GM23338 (cell line): ENCODE measurements at regions not wholly inside any gene's neighbourhood (a gene's known extent, or its start where the extent isn't known, plus 50 kb on each side); places are given as distances from the start of the nearest gene placed in this dataset.

ENCODE experiments used
- ATAC-seq: fragments of 200-7000 bp; cut with Tn5 transposase; 3 replicates; pipeline ENCODE4 v1.9.1; 2020
- DNase-seq: peaks from one replicate; pipeline ENCODE4 v3.0.0-alpha.2; 2015; ENCODE audit warnings: low spot score
- H2AFZ ChIP-seq: fragments of 200-600 bp; sonication (generic); 2 replicates; pipeline ENCODE4 v1.8.0; 2016; ENCODE audit warnings: antibody characterized with exemption, mild to moderate bottlenecking, moderate library complexity
- H3F3A ChIP-seq: fragments of 200-600 bp; sonication (generic); replicated peaks from 2 replicates; pipeline ENCODE4 v1.8.0; 2017; ENCODE audit warnings: antibody characterized with exemption, mixed run types, low read depth
- H3K27ac ChIP-seq: fragments of 200-600 bp; sonication (generic); 2 replicates; pipeline ENCODE4 v1.6.1; 2016; ENCODE audit warnings: low read depth
- H3K27me3 ChIP-seq: fragments of 200-600 bp; sonication (generic); 2 replicates; pipeline ENCODE4 v1.8.0; 2016; ENCODE audit warnings: mild to moderate bottlenecking, mixed run types, moderate library complexity; ENCODE audit not compliant: insufficient read depth
- H3K36me3 ChIP-seq: fragments of 200-600 bp; sonication (generic); 2 replicates; pipeline ENCODE4 v1.8.0; 2016; ENCODE audit warnings: mild to moderate bottlenecking; ENCODE audit not compliant: insufficient read depth
- H3K4me1 ChIP-seq: fragments of 200-600 bp; sonication (generic); 2 replicates; pipeline ENCODE4 v1.8.0; 2016; ENCODE audit warnings: mild to moderate bottlenecking, moderate library complexity; ENCODE audit not compliant: insufficient read depth
- H3K4me2 ChIP-seq: fragments of 200-600 bp; sonication (generic); 2 replicates; pipeline ENCODE4 v1.7.1; 2017; ENCODE audit warnings: mixed run types
- H3K4me3 ChIP-seq: fragments of 200-600 bp; sonication (generic); 2 replicates; pipeline ENCODE4 v1.6.1; 2016; ENCODE audit warnings: mixed run types
- H3K79me2 ChIP-seq: fragments of 200-600 bp; sonication (generic); replicated peaks from 2 replicates; pipeline ENCODE4 v1.8.0; 2017; ENCODE audit warnings: mild to moderate bottlenecking; ENCODE audit not compliant: insufficient read depth
- H3K9me2 ChIP-seq: fragments of 200-600 bp; sonication (generic); 2 replicates; pipeline ENCODE4 v1.8.0; 2017; ENCODE audit not compliant: insufficient read depth
- H4K20me1 ChIP-seq: fragments of 200-600 bp; sonication (generic); replicated peaks from 2 replicates; pipeline ENCODE4 v1.8.0; 2017; ENCODE audit warnings: mild to moderate bottlenecking; ENCODE audit not compliant: insufficient read depth
- H3K27ac Mint-ChIP-seq: 2 replicates; pipeline ENCODE4 v1.8.0; 2020; ENCODE audit warnings: inconsistent platforms, mild to moderate bottlenecking, moderate library complexity, mixed read lengths
- H3K27me3 Mint-ChIP-seq: 3 replicates; pipeline ENCODE4 v1.8.0; 2022; ENCODE audit warnings: low read depth, mild to moderate bottlenecking, moderate library complexity, mixed read lengths, inconsistent platforms; ENCODE audit not compliant: insufficient read depth, poor library complexity
- H3K36me3 Mint-ChIP-seq: 3 replicates; pipeline ENCODE4 v1.8.0; 2021; ENCODE audit warnings: low read depth, mild to moderate bottlenecking, inconsistent platforms, moderate library complexity, mixed read lengths
- H3K4me1 Mint-ChIP-seq: 3 replicates; pipeline ENCODE4 v1.8.0; 2020; ENCODE audit warnings: mild to moderate bottlenecking, inconsistent platforms, mixed read lengths
- H3K4me3 Mint-ChIP-seq: 3 replicates; pipeline ENCODE4 v1.8.0; 2021; ENCODE audit warnings: moderate library complexity, mild to moderate bottlenecking, inconsistent platforms, mixed read lengths
- H3K9me3 Mint-ChIP-seq: 3 replicates; pipeline ENCODE4 v1.8.0; 2020; ENCODE audit warnings: moderate library complexity, mild to moderate bottlenecking, inconsistent platforms, mixed read lengths
- ETS1 ChIP-seq: IDR thresholded peaks from 2 replicates; pipeline ENCODE4 v1.6.1; 2016; ENCODE audit warnings: antibody characterized with exemption
- EZH2 ChIP-seq: fragments of 200-600 bp; sonication (generic); IDR thresholded peaks from one replicate; pipeline ENCODE4 v1.8.0; 2017; ENCODE audit warnings: antibody characterized with exemption, mild to moderate bottlenecking, low read depth; ENCODE audit not compliant: unreplicated experiment
- EZH2phosphoT487 ChIP-seq: fragments of 200-600 bp; sonication (generic); IDR thresholded peaks from one replicate; pipeline ENCODE4 v1.8.1; 2018; ENCODE audit warnings: antibody characterized with exemption; ENCODE audit not compliant: unreplicated experiment
- REST ChIP-seq: IDR thresholded peaks from one replicate; pipeline ENCODE4 v1.6.1; 2018; ENCODE audit warnings: antibody characterized with exemption; ENCODE audit not compliant: unreplicated experiment
- STAT1 ChIP-seq: IDR thresholded peaks from one replicate; pipeline ENCODE4 v1.6.1; 2016; ENCODE audit warnings: antibody characterized with exemption; ENCODE audit not compliant: unreplicated experiment
- ZNF114 ChIP-seq: fragments of 250-450 bp; sonication (Bioruptor Pico); IDR thresholded peaks from 2 replicates; pipeline ENCODE4 v1.5.0; 2020; ENCODE audit warnings: mild to moderate bottlenecking, moderate library complexity
- ZNF462 ChIP-seq: fragments of 250-450 bp; sonication (Bioruptor Pico); IDR thresholded peaks from 2 replicates; pipeline ENCODE4 v1.5.0; 2020; ENCODE audit warnings: mild to moderate bottlenecking, moderate library complexity
- TF ChIP-seq, protein P1 (sequence below), 2 experiments: fragments of 200-600 bp in 1 of 2; sonication (generic) in 1 of 2; conservative IDR thresholded peaks; 2 replicates each; pipeline versions ENCODE4 v1.5.1 to v1.6.1; 2016 to 2017; ENCODE audit warnings: antibody characterized with exemption in 2 of 2, low read depth in 2 of 2, mild to moderate bottlenecking in 2 of 2, moderate library complexity in 1 of 2

DNA sequence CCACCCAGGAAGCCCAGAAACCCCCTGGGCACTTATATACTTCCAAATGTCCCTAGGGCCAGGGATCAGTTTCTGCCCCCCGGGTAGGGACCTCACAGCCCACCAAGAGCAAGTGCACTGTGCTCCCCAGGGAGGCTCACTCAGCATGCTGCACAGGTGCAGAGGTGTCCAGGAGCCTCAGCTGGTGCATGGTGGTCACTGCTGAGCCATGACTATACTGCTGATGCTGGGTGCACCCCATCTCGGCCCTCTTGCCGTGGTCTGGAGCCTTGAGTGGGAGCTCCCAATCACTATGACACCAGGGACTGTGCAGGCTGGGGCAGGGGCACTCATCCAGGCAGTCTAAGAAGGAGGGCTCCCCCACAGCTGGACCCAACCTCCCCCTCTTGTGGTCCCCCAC is 617.8 kb upstream of the RAB6C start:
- Histone ChIP-seq H3K79me2 (no peaks in the 10 kb centered on the region), H3K36me3 (no peaks in the 10 kb centered on the region), H3K27ac (no peak overlapping the region), H3K4me1 (no peaks in the 10 kb centered on the region), H4K20me1 (no peaks in the 10 kb centered on the region), H2AFZ (no peak overlapping the region), H3K9me2 (no peaks in the 10 kb centered on the region), H3K4me2 (no peak overlapping the region), H3K27me3 (no peaks in the 10 kb centered on the region), H3K4me3 (no peak overlapping the region), H3F3A (no peaks in the 10 kb centered on the region)
- DNase-seq (no peak), ATAC-seq (no peak)
- Mint-ChIP-seq H3K36me3 (no peaks in the 10 kb centered on the region), H3K4me1 (no peaks in the 10 kb centered on the region), H3K9me3 (peaks cover 3% of the 10 kb centered on the region; the same call in 2 of the 3 replicates), H3K27me3 (peaks cover 4% of the 10 kb centered on the region), H3K4me3 (no peak overlapping the region), H3K27ac (no peak overlapping the region)
- TF ChIP-seq EZH2phosphoT487: no peak
- TF ChIP-seq, protein P1, sequence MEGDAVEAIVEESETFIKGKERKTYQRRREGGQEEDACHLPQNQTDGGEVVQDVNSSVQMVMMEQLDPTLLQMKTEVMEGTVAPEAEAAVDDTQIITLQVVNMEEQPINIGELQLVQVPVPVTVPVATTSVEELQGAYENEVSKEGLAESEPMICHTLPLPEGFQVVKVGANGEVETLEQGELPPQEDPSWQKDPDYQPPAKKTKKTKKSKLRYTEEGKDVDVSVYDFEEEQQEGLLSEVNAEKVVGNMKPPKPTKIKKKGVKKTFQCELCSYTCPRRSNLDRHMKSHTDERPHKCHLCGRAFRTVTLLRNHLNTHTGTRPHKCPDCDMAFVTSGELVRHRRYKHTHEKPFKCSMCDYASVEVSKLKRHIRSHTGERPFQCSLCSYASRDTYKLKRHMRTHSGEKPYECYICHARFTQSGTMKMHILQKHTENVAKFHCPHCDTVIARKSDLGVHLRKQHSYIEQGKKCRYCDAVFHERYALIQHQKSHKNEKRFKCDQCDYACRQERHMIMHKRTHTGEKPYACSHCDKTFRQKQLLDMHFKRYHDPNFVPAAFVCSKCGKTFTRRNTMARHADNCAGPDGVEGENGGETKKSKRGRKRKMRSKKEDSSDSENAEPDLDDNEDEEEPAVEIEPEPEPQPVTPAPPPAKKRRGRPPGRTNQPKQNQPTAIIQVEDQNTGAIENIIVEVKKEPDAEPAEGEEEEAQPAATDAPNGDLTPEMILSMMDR (conservative IDR thresholded peaks at IDR 0.05; ENCODE audit: low read depth in 2 of 2): no peak
- no peak for TF ChIP-seq ZNF462 (CRISPR knock-in tag)
- TF ChIP-seq REST: no peak
- no peak for TF ChIP-seq EZH2
- no peak for TF ChIP-seq ZNF114 (CRISPR knock-in tag)
- no peak for TF ChIP-seq STAT1
- no peak for TF ChIP-seq ETS1
